Liver (tissue), 3 donors: ENCODE measurements at regions not wholly inside any gene's neighbourhood (a gene's known extent, or its start where the extent isn't known, plus 50 kb on each side); places are given as distances from the start of the nearest gene placed in this dataset.

Experiments
- RAD21 ChIP-seq, 2 donors: IDR thresholded peaks; 2 replicates each; pipeline ENCODE4 v1.6.1; 2016; ENCODE audit warnings: antibody characterized with exemption in 2 of 2, mild to moderate bottlenecking in 2 of 2
- RXRA ChIP-seq, 2 donors: IDR thresholded peaks; 2 replicates each; pipeline ENCODE4 v1.6.1; 2017 to 2018; ENCODE audit warnings: antibody characterized with exemption in 2 of 2, mild to moderate bottlenecking in 1 of 2
- YY1 ChIP-seq: IDR thresholded peaks from 2 replicates; pipeline ENCODE4 v1.6.1; 2016; ENCODE audit warnings: antibody characterized with exemption, mild to moderate bottlenecking
- TF ChIP-seq, protein P1 (sequence below): fragments of 150-350 bp; IDR thresholded peaks from 2 replicates; pipeline ENCODE4 v1.5.1; 2017; ENCODE audit warnings: improper control_type of control experiment, low read depth, low read length; ENCODE audit not compliant: missing input control
- donor health status: healthy.
- donor health status: healthy.

DNA sequence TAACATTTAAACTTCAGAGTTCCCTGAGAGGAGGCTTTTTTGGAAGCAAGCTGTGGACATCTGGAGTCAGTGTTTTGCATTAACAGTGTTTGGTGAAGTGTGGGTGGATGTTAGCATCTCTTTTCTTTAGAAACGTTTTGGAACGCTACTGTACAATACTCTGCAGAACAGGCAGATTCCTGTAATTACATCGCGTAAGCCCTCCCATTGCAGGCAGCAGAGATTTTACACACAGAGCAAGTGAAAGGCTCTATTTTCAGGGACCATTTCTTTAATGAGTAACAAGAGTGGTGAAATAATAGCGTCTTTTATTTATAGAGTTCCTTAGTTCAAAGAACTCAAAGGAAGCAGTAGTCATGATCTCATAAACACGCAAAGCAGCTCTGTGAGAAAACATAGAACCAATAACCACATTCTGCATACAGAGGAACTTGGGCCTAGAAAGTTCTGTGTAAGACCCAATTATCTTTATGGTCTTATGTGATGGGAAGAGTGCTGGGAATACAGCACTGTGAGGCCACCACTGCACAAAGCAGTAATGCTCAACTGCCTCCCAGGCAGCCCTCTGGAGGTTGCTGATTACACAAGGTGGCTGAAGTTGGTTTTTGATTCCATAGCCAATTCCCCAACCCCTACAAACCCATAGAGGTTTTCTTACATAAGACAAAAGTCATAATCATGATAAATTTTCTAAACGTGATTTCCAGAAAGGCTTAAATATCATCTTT, 298.7 kb upstream of the EPHA5 start:
- TF ChIP-seq, protein P1, sequence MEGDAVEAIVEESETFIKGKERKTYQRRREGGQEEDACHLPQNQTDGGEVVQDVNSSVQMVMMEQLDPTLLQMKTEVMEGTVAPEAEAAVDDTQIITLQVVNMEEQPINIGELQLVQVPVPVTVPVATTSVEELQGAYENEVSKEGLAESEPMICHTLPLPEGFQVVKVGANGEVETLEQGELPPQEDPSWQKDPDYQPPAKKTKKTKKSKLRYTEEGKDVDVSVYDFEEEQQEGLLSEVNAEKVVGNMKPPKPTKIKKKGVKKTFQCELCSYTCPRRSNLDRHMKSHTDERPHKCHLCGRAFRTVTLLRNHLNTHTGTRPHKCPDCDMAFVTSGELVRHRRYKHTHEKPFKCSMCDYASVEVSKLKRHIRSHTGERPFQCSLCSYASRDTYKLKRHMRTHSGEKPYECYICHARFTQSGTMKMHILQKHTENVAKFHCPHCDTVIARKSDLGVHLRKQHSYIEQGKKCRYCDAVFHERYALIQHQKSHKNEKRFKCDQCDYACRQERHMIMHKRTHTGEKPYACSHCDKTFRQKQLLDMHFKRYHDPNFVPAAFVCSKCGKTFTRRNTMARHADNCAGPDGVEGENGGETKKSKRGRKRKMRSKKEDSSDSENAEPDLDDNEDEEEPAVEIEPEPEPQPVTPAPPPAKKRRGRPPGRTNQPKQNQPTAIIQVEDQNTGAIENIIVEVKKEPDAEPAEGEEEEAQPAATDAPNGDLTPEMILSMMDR, result no peak
- TF ChIP-seq RXRA (IDR thresholded peaks at IDR 0.05) (no peak), RAD21 (IDR thresholded peaks at IDR 0.05) (no peak), YY1 (no peak)
